DND-41 (cell line): ENCODE measurements at regions not wholly inside any gene's neighbourhood (a gene's known extent, or its start where the extent isn't known, plus 50 kb on each side); places are given as distances from the start of the nearest gene placed in this dataset.
"Not testable (repeated sequence)": the region's sequence is repeated elsewhere in the genome, so short reads cannot be mapped to it uniquely, and the experiment has no call there.

Source experiments
- ATAC-seq: fragments of 200-7000 bp; cut with Tn5 transposase; 3 replicates; pipeline ENCODE4 v1.9.1; 2021; ENCODE audit warnings: low read depth; ENCODE audit not compliant: insufficient read depth
- DNase-seq: peaks from one replicate; pipeline ENCODE4 v3.0.0-alpha.2; 2020
- H2AFZ ChIP-seq: 2 replicates; pipeline ENCODE4 v1.6.0; 2012; ENCODE audit warnings: low read depth, low read length
- H3K27ac ChIP-seq: 2 replicates; pipeline ENCODE4 v1.5.1; 2012; ENCODE audit warnings: low read length, inconsistent platforms
- H3K27me3 ChIP-seq: fragments of 200-600 bp; sonication (generic); 2 replicates; pipeline ENCODE4 v1.6.0; 2012; ENCODE audit warnings: low read length, mild to moderate bottlenecking, inconsistent platforms; ENCODE audit not compliant: insufficient read depth, poor library complexity
- H3K36me3 ChIP-seq: 2 replicates; pipeline ENCODE4 v1.5.1; 2012; ENCODE audit warnings: low read length, inconsistent platforms; ENCODE audit not compliant: insufficient read depth
- H3K4me1 ChIP-seq: 2 replicates; pipeline ENCODE4 v1.5.1; 2012; ENCODE audit warnings: mild to moderate bottlenecking, low read length; ENCODE audit not compliant: insufficient read depth
- H3K4me2 ChIP-seq: 2 replicates; pipeline ENCODE4 v1.6.0; 2012; ENCODE audit warnings: mild to moderate bottlenecking, moderate library complexity, low read length, inconsistent platforms; ENCODE audit not compliant: insufficient read depth
- H3K4me3 ChIP-seq, 2 experiments: fragments of 200-600 bp in 1 of 2; shearing (Covaris generic) in 1 of 2; 2 replicates each; pipeline ENCODE4 v1.5.1; 2012 to 2016; ENCODE audit warnings: inconsistent platforms in 2 of 2, low read length in 2 of 2, mild to moderate bottlenecking in 2 of 2, low read depth in 1 of 2, moderate library complexity in 1 of 2
- H3K79me2 ChIP-seq: 2 replicates; pipeline ENCODE4 v1.6.0; 2012; ENCODE audit warnings: low read length, inconsistent platforms; ENCODE audit not compliant: insufficient read depth
- H3K9ac ChIP-seq: 2 replicates; pipeline ENCODE4 v1.6.0; 2012; ENCODE audit warnings: low read depth, mild to moderate bottlenecking, inconsistent platforms, low read length, moderate library complexity
- H3K9me3 ChIP-seq: 2 replicates; pipeline ENCODE4 v1.5.1; 2012; ENCODE audit warnings: low read length, moderate library complexity, mild to moderate bottlenecking, inconsistent platforms; ENCODE audit not compliant: insufficient read depth, severe bottlenecking
- H4K20me1 ChIP-seq: 2 replicates; pipeline ENCODE4 v1.6.0; 2012; ENCODE audit warnings: low read length; ENCODE audit not compliant: insufficient read depth
- EZH2 ChIP-seq: IDR thresholded peaks from 3 replicates; pipeline ENCODE4 v1.6.1; 2012; ENCODE audit warnings: borderline replicate concordance, low read depth, mild to moderate bottlenecking, moderate library complexity, low read length, inconsistent platforms; ENCODE audit not compliant: severe bottlenecking
- TF ChIP-seq, protein P1 (sequence below): IDR thresholded peaks from 2 replicates; pipeline ENCODE4 v1.5.1; 2012; ENCODE audit warnings: borderline replicate concordance, low read length, moderate library complexity, mild to moderate bottlenecking; ENCODE audit not compliant: poor library complexity, severe bottlenecking; ENCODE audit errors: extremely low read depth

- Histone ChIP-seq H3K4me1 (no peaks in the 10 kb centered on the region), H3K36me3 (no peaks in the 10 kb centered on the region), H3K4me2 (no peak overlapping the region), H3K9ac (no peak overlapping the region), H3K4me3 (no peak overlapping the region), H3K79me2 (no peaks in the 10 kb centered on the region), H2AFZ (no peak overlapping the region), H3K9me3 (no peaks in the 10 kb centered on the region), H4K20me1 (no peaks in the 10 kb centered on the region), H3K27ac (no peak overlapping the region), H3K27me3 (no peaks in the 10 kb centered on the region)
- no peak for ATAC-seq
- no peak for DNase-seq
- TF ChIP-seq EZH2: no peak
- TF ChIP-seq, protein P1, sequence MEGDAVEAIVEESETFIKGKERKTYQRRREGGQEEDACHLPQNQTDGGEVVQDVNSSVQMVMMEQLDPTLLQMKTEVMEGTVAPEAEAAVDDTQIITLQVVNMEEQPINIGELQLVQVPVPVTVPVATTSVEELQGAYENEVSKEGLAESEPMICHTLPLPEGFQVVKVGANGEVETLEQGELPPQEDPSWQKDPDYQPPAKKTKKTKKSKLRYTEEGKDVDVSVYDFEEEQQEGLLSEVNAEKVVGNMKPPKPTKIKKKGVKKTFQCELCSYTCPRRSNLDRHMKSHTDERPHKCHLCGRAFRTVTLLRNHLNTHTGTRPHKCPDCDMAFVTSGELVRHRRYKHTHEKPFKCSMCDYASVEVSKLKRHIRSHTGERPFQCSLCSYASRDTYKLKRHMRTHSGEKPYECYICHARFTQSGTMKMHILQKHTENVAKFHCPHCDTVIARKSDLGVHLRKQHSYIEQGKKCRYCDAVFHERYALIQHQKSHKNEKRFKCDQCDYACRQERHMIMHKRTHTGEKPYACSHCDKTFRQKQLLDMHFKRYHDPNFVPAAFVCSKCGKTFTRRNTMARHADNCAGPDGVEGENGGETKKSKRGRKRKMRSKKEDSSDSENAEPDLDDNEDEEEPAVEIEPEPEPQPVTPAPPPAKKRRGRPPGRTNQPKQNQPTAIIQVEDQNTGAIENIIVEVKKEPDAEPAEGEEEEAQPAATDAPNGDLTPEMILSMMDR: no peak
Measured at GRCh38 chr13:78046331-78046730, 127.7 kb upstream of the EDNRB start.

DNA sequence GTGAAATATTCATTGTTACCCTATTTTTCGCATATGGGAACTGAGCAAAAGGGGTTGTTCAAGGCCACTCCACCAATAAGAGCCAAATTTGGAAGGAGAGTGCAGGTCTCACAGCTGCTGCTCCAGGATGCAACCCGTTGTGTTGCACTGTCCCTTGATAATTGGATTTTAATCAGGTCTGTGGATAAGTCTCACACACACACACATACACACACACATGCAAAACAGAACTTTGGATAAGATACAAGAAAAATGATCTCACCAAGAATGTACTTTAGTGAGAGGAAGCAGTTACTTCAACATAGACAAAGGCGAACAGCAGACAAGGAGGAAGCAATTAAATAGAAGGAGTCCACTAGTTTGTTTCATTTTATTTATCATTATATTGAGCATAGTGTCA, 127.3 kb upstream of the EDNRB start:
- no peaks in the 10 kb centered on the region for H3K4me1 ChIP-seq
- no peaks in the 10 kb centered on the region for H3K79me2 ChIP-seq
- ATAC-seq (no peak), DNase-seq (no peak)
- no peak overlapping the region for H2AFZ ChIP-seq
- H3K9me3 ChIP-seq: no peaks in the 10 kb centered on the region
- H3K4me3 ChIP-seq: no peak overlapping the region
- H3K27ac ChIP-seq: no peak overlapping the region
- no peaks in the 10 kb centered on the region for H3K36me3 ChIP-seq
- no peaks in the 10 kb centered on the region for H4K20me1 ChIP-seq
- no peak overlapping the region for H3K4me2 ChIP-seq
- H3K27me3 ChIP-seq: no peaks in the 10 kb centered on the region
- H3K9ac ChIP-seq: no peak overlapping the region
- TF ChIP-seq, protein P1: no peak
- no peak for TF ChIP-seq EZH2

- H3K4me3 ChIP-seq, H3K79me2 ChIP-seq, H3K27me3 ChIP-seq, H3K4me1 ChIP-seq, H3K27ac ChIP-seq, H4K20me1 ChIP-seq, ATAC-seq, H3K9ac ChIP-seq, H3K4me2 ChIP-seq, H3K36me3 ChIP-seq, DNase-seq, H3K9me3 ChIP-seq, H2AFZ ChIP-seq: not testable (repeated sequence)
Measured at GRCh38 chr13:78041366-78041765, 122.7 kb upstream of the EDNRB start.

GRCh38 chr13:78040205-78040830, 121.7 kb upstream of the EDNRB start:
- ATAC-seq (no peak), DNase-seq (no peak)
- Histone ChIP-seq H3K9me3 (no peaks in the 10 kb centered on the region), H3K79me2 (no peaks in the 10 kb centered on the region), H3K4me1 (no peaks in the 10 kb centered on the region), H3K27ac (no peak overlapping the region), H3K4me3 (no peak overlapping the region), H4K20me1 (no peaks in the 10 kb centered on the region), H3K36me3 (no peaks in the 10 kb centered on the region), H3K4me2 (no peak overlapping the region), H3K9ac (no peak overlapping the region), H2AFZ (no peak overlapping the region), H3K27me3 (no peaks in the 10 kb centered on the region)
- TF ChIP-seq, protein P1: no peak
- TF ChIP-seq EZH2: no peak
